Activated CD4-positive, alpha-beta T cell treated with anti-CD3 and anti-CD28 coated beads, Interleukin-2, amount 50 U/mL, for 1 hour (primary cell): ENCODE measurements at regions not wholly inside any gene's neighbourhood (a gene's known extent, or its start where the extent isn't known, plus 50 kb on each side); places are given as distances from the start of the nearest gene placed in this dataset.
"Not testable (repeated sequence)": the region's sequence is repeated elsewhere in the genome, so short reads cannot be mapped to it uniquely, and the experiment has no call there.

Experiments used
- DNase-seq: peaks from one replicate; pipeline ENCODE4 v3.0.0-alpha.2; 2020

DNA sequence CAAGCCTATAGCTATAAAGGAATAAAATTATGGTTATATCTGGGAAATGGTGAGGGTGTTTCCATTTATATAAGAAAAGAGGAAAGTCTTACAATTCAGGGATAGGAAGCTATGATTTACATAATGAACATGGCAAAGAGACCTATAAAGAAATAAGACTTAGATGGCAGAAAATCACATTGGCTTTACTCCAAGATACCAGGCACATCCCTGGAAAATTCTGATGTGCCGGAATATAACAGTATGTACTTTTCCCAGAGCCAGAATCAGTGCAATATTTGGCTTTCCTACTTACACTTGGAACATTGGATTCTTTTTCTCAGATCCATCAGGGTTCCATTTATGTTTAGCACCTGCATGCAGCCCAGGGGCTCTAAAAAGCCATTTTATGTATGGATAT is 357.8 kb downstream of the CETN3 start:
- no peak for DNase-seq

DNA sequence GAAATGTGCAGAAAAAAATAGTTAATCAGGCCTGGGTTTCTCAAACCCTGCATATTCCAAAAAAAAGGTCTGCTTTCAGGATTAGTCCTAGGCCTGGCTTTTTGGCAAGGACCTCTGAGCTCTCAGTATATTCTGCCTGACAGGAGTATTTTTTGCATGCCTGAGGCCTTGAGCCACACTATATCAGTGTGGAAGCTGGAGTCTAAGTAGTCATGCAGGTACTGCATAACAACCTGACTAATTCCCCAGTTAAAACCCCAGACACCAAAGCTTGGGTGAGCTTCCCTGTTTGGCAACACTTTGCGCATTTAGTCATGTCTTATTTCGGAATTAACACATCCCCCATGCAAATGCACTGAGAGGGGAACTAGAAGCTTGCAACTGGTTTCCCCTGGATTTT is 359.5 kb downstream of the CETN3 start:
- DNase-seq, result no peak

DNA sequence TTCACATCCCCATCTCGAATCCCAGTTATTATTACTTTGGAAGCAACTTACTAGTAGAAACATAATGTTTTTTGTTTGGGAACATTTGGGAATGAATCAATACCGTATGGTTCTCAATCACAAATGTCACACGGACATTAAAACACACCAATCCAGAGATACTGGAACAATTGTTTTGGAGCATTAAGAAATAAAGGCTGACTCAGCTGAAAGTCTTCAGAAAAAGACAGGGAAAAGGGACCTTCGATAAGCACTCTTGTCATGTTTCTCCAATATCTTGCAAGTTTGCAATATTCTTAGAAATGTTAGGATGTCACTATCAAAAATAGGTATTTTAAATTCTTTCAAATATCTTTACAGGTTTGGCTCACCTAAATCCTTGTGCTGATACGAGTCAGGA is 362.4 kb downstream of the CETN3 start:
- DNase-seq, result no peak

DNA sequence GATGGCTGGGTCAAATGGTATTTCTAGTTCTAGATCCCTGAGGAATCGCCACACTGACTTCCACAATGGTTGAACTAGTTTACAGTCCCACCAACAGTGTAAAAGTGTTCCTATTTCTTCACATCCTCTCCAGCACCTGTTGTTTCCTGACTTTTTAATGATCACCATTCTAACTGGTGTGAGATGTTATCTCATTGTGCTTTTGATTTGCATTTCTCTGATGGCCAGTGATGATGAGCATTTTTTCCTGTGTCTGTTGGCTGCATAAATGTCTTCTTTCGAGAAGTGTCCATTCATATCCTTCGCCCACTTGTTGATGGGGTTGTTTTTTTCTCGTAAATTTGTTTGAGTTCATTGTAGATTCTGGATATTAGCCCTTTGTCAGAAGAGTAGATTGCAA is 369.5 kb downstream of the CETN3 start:
- not testable (repeated sequence) for DNase-seq

GRCh38 chr5:90037646-90038045 is 371.9 kb downstream of the CETN3 start:
- no peak for DNase-seq

GRCh38 chr5:90022711-90023053 is 386.9 kb downstream of the CETN3 start:
- DNase-seq, result no peak

DNA sequence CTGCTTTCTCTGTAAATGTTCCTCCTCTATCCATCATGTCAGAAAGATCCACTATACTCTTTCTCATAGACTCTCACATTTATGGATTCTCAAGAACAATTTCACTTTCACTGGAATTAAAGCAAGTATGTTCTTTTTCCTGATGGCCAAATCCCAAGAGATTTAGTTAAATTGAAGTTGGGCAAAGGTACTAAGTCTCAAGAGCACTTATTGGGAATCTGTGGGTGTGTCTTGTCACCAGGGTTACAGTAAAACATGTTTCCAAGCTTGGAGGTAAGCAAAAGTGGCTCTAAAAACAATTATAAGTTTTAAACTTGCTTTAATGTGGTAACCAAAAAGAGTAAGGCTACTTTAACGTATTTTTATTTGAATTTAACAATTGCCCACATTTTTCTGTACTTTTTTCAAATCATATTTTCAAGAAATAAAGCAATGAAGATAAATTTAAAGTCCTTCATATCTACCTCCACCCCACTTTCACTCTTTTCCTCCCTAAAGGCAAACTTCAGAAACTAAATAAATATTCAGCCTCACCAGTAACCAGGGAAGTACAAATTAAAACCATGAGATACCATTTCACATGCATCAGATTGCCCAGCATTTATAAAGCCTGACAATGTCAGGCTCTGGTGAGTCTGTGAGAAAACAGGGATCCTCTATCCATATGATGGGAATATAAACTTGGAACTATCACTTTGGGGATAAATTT is 387.4 kb downstream of the CETN3 start:
- no peak for DNase-seq

DNA sequence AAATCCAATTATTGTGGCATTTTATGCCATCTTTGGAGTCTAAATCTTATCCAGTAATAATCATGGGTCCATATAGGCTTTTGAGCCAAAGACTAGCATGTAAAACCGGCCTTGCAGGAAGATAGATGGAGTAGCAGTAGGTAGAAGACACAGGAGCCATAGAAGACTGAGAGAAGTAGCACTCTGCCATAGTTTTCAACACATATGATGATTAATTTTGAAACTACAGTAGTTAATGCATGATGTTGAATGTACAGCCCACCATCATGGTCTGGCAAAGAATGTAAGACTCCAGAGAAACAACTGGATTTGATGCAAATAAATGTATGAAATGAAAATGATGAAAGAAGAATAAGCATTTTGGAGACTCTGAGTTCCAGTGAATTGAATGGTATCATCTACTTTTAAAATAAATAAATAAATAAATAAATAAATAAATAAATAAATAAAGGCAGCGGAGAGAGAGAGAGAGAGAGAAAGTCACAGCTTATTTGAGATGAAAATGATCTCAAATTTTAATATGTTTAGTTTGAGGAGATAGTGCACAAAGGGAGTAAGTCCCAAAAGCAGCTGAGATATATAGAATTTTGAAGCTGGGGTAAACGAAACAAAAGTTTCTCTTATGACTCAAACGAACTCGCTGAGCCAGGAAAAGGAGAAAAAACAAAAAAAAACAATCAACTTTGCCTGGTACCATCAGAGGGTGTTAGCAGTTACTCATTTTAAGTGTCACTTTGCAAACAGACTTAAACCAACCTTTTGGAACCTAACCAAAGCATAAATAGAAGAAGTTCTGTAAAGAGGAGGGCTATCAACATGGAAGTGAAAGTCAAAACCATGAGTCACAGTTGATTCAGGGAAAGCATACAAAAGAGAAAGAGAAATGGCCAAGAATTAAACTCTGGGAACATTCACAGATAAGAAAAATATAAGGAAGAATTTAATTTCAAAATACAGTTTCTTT is 388.7 kb downstream of the CETN3 start:
- no peak for DNase-seq

DNA sequence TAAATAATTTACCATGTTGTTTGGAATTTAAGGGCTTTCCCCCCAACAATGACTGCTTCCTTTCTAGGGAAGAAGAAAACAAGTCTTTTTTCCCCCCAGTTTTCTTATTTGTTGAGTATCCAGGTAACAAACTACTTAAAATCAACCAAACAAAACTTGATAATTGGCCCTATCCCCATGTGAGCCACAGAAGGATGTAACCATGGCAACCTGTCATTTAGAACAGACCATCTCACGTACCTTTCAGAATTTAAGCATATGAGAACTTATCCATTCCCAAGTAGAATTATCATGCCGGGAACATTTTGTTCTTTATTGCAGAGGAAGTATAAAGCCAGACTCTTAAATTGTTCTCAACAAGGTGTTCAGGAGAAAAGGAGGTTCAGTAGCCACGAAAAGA is 392.3 kb downstream of the CETN3 start:
- no peak for DNase-seq

DNA sequence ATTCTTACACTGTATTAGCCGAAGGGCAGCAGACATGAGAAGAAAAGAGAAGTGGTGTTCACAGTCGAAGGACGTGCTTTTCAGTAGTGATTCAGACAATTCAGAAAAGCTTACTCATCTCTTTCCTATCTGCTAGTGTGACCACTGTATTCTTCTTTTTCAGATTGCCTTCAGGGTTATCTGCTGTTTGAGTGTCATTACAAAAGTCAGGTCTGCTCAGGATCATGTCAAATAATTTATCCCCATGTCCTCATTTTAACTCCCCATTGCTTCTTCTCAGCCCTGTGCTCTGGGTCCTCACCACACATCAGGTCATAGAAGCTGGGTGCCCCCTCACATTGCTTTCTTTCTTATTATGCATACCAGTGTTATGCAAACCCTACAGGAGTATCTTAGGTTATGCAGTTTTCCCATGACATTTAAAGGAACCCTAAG is 394.0 kb downstream of the CETN3 start:
- no peak for DNase-seq

DNA sequence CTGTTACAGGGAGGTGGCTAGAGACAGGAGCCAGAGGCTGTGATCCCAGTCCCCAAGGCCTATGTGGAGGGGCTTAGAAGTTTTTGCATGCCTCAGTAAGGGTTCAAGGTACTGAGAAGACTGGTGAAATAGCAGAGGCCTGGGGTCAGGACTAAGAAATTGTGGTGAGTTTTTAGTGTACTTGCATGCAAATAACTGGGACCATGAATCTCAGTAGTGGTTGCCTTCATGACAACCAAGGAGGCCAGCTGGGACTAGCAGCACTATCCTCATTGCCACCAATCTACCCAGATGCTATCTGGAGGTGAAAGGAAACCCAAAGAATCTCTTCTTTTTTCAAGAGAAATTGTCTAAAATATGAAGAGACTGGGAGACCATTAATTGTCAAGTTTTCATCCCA is 395.1 kb downstream of the CETN3 start:
- no peak for DNase-seq

DNA sequence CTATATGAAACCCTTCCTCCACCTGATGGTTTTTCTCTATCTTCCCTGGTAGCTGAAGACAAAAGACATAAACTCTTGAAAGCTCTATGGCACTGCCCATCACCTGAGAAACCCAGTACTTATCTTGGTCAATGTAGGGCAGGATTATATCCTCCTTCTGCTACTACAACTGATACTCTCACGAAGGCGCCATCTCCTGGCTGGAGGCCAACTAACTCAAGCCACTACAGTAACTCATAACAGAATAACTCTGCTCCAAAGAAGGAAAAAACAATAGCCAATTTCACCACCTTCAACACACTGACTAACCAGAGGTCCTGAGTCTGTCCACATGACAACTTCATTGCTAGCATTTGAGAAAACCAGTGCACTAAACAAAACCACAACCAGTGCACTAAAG is 409.2 kb downstream of the CETN3 start:
- no peak for DNase-seq

- DNase-seq, result no peak
These were observed 410.8 kb downstream of the CETN3 start for GRCh38 chr5:89998519-89999305.

- DNase-seq, result no peak
These were observed 412.7 kb downstream of the CETN3 start for GRCh38 chr5:89996890-89997289.

DNA sequence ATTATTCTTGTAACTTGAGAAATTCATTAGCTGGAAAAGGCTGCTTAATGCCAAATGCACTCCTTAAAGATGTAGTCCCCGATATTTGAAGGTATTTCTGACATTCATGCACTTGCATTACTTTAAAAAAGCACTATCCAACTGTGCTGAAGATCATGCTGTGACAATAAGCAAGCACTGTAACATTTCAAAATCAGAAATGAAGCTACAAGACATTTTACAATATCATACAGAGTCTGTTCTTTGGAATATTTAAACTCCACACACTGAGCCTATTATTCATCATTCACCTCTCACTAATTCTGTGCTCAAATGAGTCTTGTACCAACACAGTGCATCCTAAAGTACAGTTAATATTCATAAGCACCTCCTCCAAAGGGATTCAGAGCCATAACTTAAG is 413.2 kb downstream of the CETN3 start:
- DNase-seq, result no peak

DNA sequence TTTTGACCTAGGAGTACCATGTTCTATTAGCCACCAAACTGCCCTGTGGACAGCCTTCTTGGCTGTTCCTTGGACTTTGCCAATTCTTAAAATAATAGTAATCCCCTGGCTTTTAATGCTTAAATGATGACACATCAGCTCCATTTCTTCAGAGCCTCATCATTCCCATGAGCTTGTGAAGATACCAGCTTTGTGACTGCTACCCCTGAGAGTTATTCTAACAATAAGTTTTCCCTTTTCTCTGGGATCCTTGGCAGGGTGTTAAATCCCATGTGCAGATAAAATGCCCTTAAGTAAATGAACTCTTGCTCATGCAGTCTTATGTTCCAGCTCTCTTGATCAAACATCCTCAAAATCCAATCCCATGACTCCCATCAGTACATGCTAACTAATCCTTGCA is 415.3 kb downstream of the CETN3 start:
- DNase-seq, result no peak

- no peak for DNase-seq
These were observed 417.4 kb downstream of the CETN3 start for GRCh38 chr5:89992201-89992600.

GRCh38 chr5:89991592-89991991 is 418.0 kb downstream of the CETN3 start:
- no peak for DNase-seq

DNA sequence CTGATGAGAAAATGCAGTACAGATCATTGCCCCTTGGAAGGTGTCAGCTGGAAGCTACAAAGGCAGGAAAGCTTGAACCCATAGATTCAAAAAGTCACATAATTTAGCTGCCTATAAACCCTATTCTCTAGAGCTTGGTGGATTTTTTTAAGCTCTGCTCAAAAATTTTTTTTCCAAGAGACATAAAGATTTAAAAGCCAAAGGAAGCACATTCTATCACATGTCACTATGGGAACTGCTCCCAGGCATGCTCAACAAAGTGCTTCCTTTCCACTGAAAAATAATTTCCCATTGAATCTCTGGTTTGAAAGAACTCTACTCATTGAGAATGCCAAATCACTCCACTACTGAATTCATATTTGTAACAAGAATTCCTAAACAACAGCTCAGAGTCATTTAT is 419.8 kb downstream of the CETN3 start:
- no peak for DNase-seq

DNA sequence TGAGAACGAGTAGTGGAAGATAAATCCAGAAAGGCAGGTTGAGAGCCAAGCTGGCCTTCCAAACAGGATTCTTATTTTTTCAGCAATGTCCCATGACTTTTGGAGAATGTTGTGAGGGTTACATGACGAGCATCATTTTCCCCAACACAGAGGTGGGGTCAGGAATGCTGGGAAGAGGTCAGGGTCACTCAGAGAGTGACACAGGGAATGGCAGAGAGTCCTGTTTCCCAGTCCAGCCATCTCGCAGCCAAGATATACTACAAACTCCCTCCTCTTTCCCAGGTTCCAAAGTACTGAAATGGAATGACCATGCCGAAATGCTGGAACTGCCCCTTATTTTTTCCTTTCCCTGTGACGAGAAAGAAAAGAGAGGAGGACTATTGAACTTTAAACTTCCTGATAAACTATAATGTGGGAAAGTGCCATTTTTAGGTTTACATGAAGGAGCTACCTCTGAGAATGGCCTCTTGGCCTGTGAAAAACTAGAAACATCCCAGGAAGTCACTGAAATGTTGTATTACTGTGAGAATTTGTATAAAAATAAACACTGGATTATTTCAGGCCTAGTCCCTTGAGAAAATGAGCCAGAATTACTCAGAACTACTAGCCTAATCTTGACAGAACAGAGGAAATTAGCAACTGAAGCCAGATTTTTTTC is 420.4 kb downstream of the CETN3 start:
- DNase-seq, result no peak

GRCh38 chr5:89988129-89988810 is 421.3 kb downstream of the CETN3 start:
- no peak for DNase-seq

DNA sequence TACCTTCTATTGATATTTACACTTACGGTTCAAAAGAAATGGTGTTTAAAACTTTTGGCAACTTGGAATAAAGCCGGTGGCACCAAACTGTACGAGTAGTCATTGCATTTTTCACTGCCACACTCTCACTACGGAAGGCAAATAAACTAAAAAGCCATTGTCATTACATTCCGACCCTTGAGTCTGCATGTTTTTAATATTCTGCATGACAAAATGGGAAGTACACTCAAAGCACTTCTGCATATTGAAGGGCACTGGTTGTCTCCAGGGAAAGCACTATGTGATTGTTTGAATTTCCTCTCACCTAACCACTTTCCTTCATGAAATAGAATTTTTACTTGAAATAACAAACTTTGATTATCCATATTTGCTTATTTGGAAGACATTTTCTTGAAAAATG is 426.3 kb downstream of the CETN3 start:
- no peak for DNase-seq
